Endodermal cell (in vitro differentiated cells): ENCODE measurements at regions not wholly inside any gene's neighbourhood (a gene's known extent, or its start where the extent isn't known, plus 50 kb on each side); places are given as distances from the start of the nearest gene placed in this dataset.
"Not testable (repeated sequence)": the region's sequence is repeated elsewhere in the genome, so short reads cannot be mapped to it uniquely, and the experiment has no call there.

Experiments
- DNase-seq: peaks from one replicate; pipeline ENCODE4 v3.0.0-alpha.2; 2017
- H3K27ac ChIP-seq: 2 replicates; pipeline ENCODE4 v1.5.1; 2013; ENCODE audit warnings: mild to moderate bottlenecking, low read depth, low read length, moderate library complexity
- H3K27me3 ChIP-seq: 2 replicates; pipeline ENCODE4 v1.6.1; 2013; ENCODE audit warnings: mild to moderate bottlenecking, low read length, moderate library complexity; ENCODE audit not compliant: insufficient read depth, control insufficient read depth, poor library complexity, severe bottlenecking
- H3K36me3 ChIP-seq: 2 replicates; pipeline ENCODE4 v1.7.0; 2013; ENCODE audit warnings: mild to moderate bottlenecking, low read length, moderate library complexity; ENCODE audit not compliant: control insufficient read depth, insufficient read depth
- H3K4me1 ChIP-seq: one replicate; pipeline ENCODE4 v1.7.0; 2013; ENCODE audit warnings: low read length; ENCODE audit not compliant: control insufficient read depth, insufficient read depth
- H3K4me3 ChIP-seq: 2 replicates; pipeline ENCODE4 v1.5.1; 2013; ENCODE audit warnings: mild to moderate bottlenecking, low read length, moderate library complexity
- H3K9ac ChIP-seq: 2 replicates; pipeline ENCODE4 v1.6.1; 2013; ENCODE audit warnings: mild to moderate bottlenecking, low read length, moderate library complexity; ENCODE audit not compliant: poor library complexity, severe bottlenecking; ENCODE audit errors: extremely low read depth
- H3K9me3 ChIP-seq: 2 replicates; pipeline ENCODE4 v1.6.1; 2013; ENCODE audit warnings: mild to moderate bottlenecking, low read length, moderate library complexity; ENCODE audit not compliant: control insufficient read depth
- H3K27ac Mint-ChIP-seq: 2 replicates; pipeline ENCODE4 v1.8.0; 2020; ENCODE audit warnings: mixed read lengths
- H3K27me3 Mint-ChIP-seq: 2 replicates; pipeline ENCODE4 v1.8.0; 2021; ENCODE audit warnings: mild to moderate bottlenecking, mixed read lengths; ENCODE audit not compliant: insufficient read depth
- H3K36me3 Mint-ChIP-seq: 2 replicates; pipeline ENCODE4 v1.8.0; 2020; ENCODE audit warnings: low read depth, mixed read lengths
- H3K4me1 Mint-ChIP-seq: 2 replicates; pipeline ENCODE4 v1.8.0; 2020; ENCODE audit warnings: mixed read lengths
- H3K4me3 Mint-ChIP-seq: 2 replicates; pipeline ENCODE4 v1.8.0; 2020; ENCODE audit warnings: mild to moderate bottlenecking, moderate library complexity, mixed read lengths
- H3K9me3 Mint-ChIP-seq: 2 replicates; pipeline ENCODE4 v1.8.0; 2020; ENCODE audit warnings: mild to moderate bottlenecking, mixed read lengths
- CTCF ChIP-seq: fragments of 200-600 bp; sonication (generic); conservative IDR thresholded peaks from 2 replicates; pipeline ENCODE4 v1.5.0; 2021; ENCODE audit warnings: antibody characterized with exemption, mild to moderate bottlenecking
- WGBS, 2 experiments: methylation state at CpG; one replicate each; pipeline versions ENCODE4 v1.1.5 to v1.1.7; 2013; ENCODE audit warnings: missing lambda C conversion rate in 2 of 2, mixed read lengths in 1 of 2; ENCODE audit not compliant: insufficient coverage in 1 of 2, insufficient read length in 1 of 2; 5-methylcytosine and 5-hydroxymethylcytosine counted together

GRCh38 chr6:150503586-150504339 is 95.9 kb upstream of the PLEKHG1 start:
- no peak overlapping the region for H3K27ac ChIP-seq
- H3K9me3 Mint-ChIP-seq, result peaks cover 13% of the 10 kb centered on the region
- no peak overlapping the region for H3K4me3 ChIP-seq
- H3K36me3 ChIP-seq, result no peaks in the 10 kb centered on the region
- no peak for DNase-seq
- H3K4me1 Mint-ChIP-seq, result no peaks in the 10 kb centered on the region
- no peak overlapping the region for H3K27ac Mint-ChIP-seq
- H3K27me3 Mint-ChIP-seq, result no peaks in the 10 kb centered on the region
- no peak overlapping the region for H3K9ac ChIP-seq
- no peak overlapping the region for H3K4me3 Mint-ChIP-seq
- H3K4me1 ChIP-seq, result no peaks in the 10 kb centered on the region
- no peak for TF ChIP-seq CTCF
- H3K36me3 Mint-ChIP-seq, result peaks cover 2% of the 10 kb centered on the region
- 85 to 89% methylated on average over 5 to 7 of the region's 7 CpGs for WGBS, 2 experiments
- no peaks in the 10 kb centered on the region for H3K27me3 ChIP-seq
- H3K9me3 ChIP-seq, result no peaks in the 10 kb centered on the region

GRCh38 chr6:150507361-150507760 is 92.3 kb upstream of the PLEKHG1 start:
- H3K27ac Mint-ChIP-seq, result not testable (repeated sequence)

GRCh38 chr6:150510576-150510975 is 89.1 kb upstream of the PLEKHG1 start:
- TF ChIP-seq CTCF, result no peak
- Histone ChIP-seq H3K27me3 (no peaks in the 10 kb centered on the region), H3K4me3 (no peak overlapping the region), H3K36me3 (no peaks in the 10 kb centered on the region), H3K4me1 (no peaks in the 10 kb centered on the region), H3K9me3 (no peaks in the 10 kb centered on the region), H3K9ac (no peak overlapping the region), H3K27ac (no peak overlapping the region)
- peaks cover 2% of the 10 kb centered on the region for H3K36me3 Mint-ChIP-seq
- H3K4me3 Mint-ChIP-seq, result no peak overlapping the region
- 88 to 100% methylated on average over 3 of the region's 3 CpGs for WGBS, 2 experiments
- no peak overlapping the region for H3K27ac Mint-ChIP-seq
- no peaks in the 10 kb centered on the region for H3K4me1 Mint-ChIP-seq
- no peaks in the 10 kb centered on the region for H3K27me3 Mint-ChIP-seq
- DNase-seq, result no peak
- peaks cover 11% of the 10 kb centered on the region for H3K9me3 Mint-ChIP-seq

More at GRCh38 chr6:150507361-150507760, 92.3 kb upstream of the PLEKHG1 start:
- not testable (repeated sequence) for H3K27me3 ChIP-seq, H3K36me3 Mint-ChIP-seq, H3K27ac ChIP-seq, H3K4me3 Mint-ChIP-seq, DNase-seq, H3K9ac ChIP-seq, H3K36me3 ChIP-seq, H3K4me1 ChIP-seq, H3K27me3 Mint-ChIP-seq, H3K4me3 ChIP-seq, H3K9me3 ChIP-seq, H3K4me1 Mint-ChIP-seq
- WGBS, 2 experiments, result 94% methylated on average over 32 of the region's 35 CpGs; no CpG with 5 or more reads in 1 of the 2 experiments
- H3K9me3 Mint-ChIP-seq, result peaks cover 12% of the 10 kb centered on the region

- 92 to 93% methylated on average over 3 to 4 of the region's 4 CpGs for WGBS, 2 experiments
- Mint-ChIP-seq H3K27ac (no peak overlapping the region), H3K4me1 (no peaks in the 10 kb centered on the region), H3K4me3 (no peak overlapping the region), H3K36me3 (no peaks in the 10 kb centered on the region), H3K27me3 (no peaks in the 10 kb centered on the region), H3K9me3 (peaks cover 9% of the 10 kb centered on the region)
- Histone ChIP-seq H3K9ac (no peak overlapping the region), H3K9me3 (no peaks in the 10 kb centered on the region), H3K27ac (no peak overlapping the region), H3K4me1 (no peaks in the 10 kb centered on the region), H3K4me3 (no peak overlapping the region), H3K27me3 (no peaks in the 10 kb centered on the region), H3K36me3 (no peaks in the 10 kb centered on the region)
- TF ChIP-seq CTCF, result no peak
- no peak for DNase-seq
Observed at GRCh38 chr6:150511313-150511712, 88.4 kb upstream of the PLEKHG1 start.
